Fibroblast of upper back skin (primary cell): ENCODE measurements at regions not wholly inside any gene's neighbourhood (a gene's known extent, or its start where the extent isn't known, plus 50 kb on each side); places are given as distances from the start of the nearest gene placed in this dataset.
"Not testable (repeated sequence)": the region's sequence is repeated elsewhere in the genome, so short reads cannot be mapped to it uniquely, and the experiment has no call there.

Source experiments
- DNase-seq: peaks from one replicate; pipeline ENCODE4 v3.0.0-alpha.2; 2013

DNA sequence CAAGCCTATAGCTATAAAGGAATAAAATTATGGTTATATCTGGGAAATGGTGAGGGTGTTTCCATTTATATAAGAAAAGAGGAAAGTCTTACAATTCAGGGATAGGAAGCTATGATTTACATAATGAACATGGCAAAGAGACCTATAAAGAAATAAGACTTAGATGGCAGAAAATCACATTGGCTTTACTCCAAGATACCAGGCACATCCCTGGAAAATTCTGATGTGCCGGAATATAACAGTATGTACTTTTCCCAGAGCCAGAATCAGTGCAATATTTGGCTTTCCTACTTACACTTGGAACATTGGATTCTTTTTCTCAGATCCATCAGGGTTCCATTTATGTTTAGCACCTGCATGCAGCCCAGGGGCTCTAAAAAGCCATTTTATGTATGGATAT is 357.8 kb downstream of the CETN3 start:
- DNase-seq = no peak

DNA sequence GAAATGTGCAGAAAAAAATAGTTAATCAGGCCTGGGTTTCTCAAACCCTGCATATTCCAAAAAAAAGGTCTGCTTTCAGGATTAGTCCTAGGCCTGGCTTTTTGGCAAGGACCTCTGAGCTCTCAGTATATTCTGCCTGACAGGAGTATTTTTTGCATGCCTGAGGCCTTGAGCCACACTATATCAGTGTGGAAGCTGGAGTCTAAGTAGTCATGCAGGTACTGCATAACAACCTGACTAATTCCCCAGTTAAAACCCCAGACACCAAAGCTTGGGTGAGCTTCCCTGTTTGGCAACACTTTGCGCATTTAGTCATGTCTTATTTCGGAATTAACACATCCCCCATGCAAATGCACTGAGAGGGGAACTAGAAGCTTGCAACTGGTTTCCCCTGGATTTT is 359.5 kb downstream of the CETN3 start:
- no peak for DNase-seq

DNA sequence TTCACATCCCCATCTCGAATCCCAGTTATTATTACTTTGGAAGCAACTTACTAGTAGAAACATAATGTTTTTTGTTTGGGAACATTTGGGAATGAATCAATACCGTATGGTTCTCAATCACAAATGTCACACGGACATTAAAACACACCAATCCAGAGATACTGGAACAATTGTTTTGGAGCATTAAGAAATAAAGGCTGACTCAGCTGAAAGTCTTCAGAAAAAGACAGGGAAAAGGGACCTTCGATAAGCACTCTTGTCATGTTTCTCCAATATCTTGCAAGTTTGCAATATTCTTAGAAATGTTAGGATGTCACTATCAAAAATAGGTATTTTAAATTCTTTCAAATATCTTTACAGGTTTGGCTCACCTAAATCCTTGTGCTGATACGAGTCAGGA is 362.4 kb downstream of the CETN3 start:
- no peak for DNase-seq

DNA sequence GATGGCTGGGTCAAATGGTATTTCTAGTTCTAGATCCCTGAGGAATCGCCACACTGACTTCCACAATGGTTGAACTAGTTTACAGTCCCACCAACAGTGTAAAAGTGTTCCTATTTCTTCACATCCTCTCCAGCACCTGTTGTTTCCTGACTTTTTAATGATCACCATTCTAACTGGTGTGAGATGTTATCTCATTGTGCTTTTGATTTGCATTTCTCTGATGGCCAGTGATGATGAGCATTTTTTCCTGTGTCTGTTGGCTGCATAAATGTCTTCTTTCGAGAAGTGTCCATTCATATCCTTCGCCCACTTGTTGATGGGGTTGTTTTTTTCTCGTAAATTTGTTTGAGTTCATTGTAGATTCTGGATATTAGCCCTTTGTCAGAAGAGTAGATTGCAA is 369.5 kb downstream of the CETN3 start:
- DNase-seq = not testable (repeated sequence)

DNA sequence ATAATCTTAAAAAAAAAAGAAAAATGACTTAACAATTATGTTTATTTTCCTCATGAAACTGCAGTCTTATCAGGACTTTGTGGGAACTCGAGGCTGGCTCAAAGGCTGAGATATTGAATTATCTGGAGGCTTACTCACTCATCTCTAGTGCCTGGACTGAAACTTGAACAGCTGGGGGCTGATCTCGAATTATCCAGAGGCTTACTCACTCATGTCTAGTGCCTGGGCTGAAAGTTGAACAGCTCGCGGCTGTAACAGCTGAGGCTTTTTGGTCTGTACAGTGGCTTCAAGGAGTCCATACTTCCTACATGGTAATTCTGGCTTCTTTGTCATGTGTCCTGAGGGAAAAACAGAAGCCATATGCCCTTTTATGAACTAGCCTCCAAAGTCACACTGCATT is 371.9 kb downstream of the CETN3 start:
- DNase-seq = peak; percentile 47

DNA sequence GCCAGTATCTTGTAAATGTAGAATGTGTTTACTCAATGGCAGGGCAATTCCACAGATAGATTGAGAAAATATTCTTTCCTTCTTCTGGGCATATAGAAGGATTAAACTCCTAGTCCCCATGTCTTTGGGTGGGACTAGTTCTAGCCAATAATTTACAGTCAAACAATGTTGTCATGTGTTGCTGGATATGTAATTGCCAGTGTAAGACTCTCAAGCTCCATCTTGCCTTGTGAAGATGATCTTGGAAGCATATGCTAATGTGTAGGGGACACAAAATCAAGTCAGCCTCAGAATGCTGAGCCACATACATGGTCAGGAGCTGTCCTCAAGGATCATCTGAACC is 386.9 kb downstream of the CETN3 start:
- DNase-seq = no peak

DNA sequence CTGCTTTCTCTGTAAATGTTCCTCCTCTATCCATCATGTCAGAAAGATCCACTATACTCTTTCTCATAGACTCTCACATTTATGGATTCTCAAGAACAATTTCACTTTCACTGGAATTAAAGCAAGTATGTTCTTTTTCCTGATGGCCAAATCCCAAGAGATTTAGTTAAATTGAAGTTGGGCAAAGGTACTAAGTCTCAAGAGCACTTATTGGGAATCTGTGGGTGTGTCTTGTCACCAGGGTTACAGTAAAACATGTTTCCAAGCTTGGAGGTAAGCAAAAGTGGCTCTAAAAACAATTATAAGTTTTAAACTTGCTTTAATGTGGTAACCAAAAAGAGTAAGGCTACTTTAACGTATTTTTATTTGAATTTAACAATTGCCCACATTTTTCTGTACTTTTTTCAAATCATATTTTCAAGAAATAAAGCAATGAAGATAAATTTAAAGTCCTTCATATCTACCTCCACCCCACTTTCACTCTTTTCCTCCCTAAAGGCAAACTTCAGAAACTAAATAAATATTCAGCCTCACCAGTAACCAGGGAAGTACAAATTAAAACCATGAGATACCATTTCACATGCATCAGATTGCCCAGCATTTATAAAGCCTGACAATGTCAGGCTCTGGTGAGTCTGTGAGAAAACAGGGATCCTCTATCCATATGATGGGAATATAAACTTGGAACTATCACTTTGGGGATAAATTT is 387.4 kb downstream of the CETN3 start:
- DNase-seq = no peak

DNA sequence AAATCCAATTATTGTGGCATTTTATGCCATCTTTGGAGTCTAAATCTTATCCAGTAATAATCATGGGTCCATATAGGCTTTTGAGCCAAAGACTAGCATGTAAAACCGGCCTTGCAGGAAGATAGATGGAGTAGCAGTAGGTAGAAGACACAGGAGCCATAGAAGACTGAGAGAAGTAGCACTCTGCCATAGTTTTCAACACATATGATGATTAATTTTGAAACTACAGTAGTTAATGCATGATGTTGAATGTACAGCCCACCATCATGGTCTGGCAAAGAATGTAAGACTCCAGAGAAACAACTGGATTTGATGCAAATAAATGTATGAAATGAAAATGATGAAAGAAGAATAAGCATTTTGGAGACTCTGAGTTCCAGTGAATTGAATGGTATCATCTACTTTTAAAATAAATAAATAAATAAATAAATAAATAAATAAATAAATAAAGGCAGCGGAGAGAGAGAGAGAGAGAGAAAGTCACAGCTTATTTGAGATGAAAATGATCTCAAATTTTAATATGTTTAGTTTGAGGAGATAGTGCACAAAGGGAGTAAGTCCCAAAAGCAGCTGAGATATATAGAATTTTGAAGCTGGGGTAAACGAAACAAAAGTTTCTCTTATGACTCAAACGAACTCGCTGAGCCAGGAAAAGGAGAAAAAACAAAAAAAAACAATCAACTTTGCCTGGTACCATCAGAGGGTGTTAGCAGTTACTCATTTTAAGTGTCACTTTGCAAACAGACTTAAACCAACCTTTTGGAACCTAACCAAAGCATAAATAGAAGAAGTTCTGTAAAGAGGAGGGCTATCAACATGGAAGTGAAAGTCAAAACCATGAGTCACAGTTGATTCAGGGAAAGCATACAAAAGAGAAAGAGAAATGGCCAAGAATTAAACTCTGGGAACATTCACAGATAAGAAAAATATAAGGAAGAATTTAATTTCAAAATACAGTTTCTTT is 388.7 kb downstream of the CETN3 start:
- peak; percentile 84 for DNase-seq

DNA sequence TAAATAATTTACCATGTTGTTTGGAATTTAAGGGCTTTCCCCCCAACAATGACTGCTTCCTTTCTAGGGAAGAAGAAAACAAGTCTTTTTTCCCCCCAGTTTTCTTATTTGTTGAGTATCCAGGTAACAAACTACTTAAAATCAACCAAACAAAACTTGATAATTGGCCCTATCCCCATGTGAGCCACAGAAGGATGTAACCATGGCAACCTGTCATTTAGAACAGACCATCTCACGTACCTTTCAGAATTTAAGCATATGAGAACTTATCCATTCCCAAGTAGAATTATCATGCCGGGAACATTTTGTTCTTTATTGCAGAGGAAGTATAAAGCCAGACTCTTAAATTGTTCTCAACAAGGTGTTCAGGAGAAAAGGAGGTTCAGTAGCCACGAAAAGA is 392.3 kb downstream of the CETN3 start:
- DNase-seq = no peak

DNA sequence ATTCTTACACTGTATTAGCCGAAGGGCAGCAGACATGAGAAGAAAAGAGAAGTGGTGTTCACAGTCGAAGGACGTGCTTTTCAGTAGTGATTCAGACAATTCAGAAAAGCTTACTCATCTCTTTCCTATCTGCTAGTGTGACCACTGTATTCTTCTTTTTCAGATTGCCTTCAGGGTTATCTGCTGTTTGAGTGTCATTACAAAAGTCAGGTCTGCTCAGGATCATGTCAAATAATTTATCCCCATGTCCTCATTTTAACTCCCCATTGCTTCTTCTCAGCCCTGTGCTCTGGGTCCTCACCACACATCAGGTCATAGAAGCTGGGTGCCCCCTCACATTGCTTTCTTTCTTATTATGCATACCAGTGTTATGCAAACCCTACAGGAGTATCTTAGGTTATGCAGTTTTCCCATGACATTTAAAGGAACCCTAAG is 394.0 kb downstream of the CETN3 start:
- DNase-seq = peak; percentile 39

DNA sequence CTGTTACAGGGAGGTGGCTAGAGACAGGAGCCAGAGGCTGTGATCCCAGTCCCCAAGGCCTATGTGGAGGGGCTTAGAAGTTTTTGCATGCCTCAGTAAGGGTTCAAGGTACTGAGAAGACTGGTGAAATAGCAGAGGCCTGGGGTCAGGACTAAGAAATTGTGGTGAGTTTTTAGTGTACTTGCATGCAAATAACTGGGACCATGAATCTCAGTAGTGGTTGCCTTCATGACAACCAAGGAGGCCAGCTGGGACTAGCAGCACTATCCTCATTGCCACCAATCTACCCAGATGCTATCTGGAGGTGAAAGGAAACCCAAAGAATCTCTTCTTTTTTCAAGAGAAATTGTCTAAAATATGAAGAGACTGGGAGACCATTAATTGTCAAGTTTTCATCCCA is 395.1 kb downstream of the CETN3 start:
- DNase-seq = no peak

DNA sequence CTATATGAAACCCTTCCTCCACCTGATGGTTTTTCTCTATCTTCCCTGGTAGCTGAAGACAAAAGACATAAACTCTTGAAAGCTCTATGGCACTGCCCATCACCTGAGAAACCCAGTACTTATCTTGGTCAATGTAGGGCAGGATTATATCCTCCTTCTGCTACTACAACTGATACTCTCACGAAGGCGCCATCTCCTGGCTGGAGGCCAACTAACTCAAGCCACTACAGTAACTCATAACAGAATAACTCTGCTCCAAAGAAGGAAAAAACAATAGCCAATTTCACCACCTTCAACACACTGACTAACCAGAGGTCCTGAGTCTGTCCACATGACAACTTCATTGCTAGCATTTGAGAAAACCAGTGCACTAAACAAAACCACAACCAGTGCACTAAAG is 409.2 kb downstream of the CETN3 start:
- DNase-seq = no peak

DNA sequence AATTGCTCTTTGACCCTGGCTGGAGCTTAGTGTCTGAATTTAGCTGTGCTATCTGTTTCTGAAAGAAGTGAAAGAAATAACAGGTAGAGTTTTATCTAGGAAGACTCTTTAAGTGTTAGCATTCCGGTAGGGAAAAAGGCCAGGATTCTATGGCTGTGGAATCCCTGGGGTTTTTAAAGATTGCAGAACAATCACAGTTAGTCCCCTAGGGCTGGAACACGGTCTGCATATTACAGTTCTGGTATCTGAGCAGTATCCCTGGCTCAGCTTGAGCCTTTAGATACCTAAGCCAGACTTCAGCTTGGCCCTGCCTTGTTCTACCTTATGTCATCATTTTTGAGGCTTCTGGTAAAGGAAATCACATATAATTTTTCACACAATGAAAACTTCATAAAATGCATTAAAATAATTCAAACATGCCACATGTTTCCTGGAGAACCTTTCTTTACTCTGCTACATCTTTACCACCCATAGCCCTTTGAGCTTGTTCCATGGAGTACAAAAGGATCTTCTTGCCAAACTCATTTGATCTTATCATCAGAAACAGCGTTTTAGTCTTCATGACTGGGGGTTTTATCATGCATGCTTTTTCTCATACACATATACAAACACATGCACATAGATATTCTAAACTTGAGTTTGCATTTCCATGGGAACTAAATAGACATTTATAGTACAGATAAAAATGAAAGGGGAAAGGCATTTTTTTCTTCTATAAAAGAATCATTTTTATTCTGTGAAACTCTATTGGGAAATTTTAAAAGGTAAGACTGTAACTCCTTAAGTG is 410.8 kb downstream of the CETN3 start:
- DNase-seq = no peak

DNA sequence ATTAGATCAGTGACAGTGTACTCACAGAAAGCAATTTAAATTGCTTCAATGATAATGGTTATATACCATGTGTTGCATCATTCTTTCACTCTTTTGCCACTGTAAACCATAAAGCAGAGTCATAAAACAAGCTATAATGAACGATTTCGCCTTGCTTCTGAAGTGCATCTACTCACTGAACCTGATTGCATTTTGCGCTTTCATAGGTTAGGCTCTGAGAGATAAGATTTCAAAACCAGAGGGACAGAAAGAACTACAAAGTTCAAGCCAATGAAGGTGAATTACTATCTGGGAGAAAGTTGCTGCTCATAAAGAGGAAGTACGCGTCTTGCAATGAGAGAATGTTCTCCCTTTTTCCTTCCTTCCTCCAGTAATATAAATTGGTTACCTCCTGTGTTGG is 412.7 kb downstream of the CETN3 start:
- no peak for DNase-seq

DNA sequence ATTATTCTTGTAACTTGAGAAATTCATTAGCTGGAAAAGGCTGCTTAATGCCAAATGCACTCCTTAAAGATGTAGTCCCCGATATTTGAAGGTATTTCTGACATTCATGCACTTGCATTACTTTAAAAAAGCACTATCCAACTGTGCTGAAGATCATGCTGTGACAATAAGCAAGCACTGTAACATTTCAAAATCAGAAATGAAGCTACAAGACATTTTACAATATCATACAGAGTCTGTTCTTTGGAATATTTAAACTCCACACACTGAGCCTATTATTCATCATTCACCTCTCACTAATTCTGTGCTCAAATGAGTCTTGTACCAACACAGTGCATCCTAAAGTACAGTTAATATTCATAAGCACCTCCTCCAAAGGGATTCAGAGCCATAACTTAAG is 413.2 kb downstream of the CETN3 start:
- DNase-seq = no peak

DNA sequence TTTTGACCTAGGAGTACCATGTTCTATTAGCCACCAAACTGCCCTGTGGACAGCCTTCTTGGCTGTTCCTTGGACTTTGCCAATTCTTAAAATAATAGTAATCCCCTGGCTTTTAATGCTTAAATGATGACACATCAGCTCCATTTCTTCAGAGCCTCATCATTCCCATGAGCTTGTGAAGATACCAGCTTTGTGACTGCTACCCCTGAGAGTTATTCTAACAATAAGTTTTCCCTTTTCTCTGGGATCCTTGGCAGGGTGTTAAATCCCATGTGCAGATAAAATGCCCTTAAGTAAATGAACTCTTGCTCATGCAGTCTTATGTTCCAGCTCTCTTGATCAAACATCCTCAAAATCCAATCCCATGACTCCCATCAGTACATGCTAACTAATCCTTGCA is 415.3 kb downstream of the CETN3 start:
- no peak for DNase-seq

DNA sequence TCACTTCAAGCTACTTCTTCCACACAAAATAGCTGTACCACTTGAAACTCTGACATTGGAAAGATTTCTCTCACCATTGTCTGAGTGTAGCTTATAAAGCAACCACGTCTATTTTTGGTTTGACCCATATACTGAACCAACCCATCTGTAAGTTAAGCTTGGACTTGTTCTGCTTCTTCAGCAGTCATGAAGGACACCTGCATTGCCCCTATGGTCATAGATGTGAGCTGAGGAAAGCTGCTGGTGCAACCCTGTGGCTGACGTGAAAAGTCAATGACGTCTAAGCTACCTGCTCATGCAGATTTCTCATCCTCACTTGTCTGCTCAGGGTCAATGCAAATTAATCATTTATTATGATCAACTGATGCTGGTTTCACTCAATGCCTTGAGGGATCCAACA is 417.4 kb downstream of the CETN3 start:
- no peak for DNase-seq

DNA sequence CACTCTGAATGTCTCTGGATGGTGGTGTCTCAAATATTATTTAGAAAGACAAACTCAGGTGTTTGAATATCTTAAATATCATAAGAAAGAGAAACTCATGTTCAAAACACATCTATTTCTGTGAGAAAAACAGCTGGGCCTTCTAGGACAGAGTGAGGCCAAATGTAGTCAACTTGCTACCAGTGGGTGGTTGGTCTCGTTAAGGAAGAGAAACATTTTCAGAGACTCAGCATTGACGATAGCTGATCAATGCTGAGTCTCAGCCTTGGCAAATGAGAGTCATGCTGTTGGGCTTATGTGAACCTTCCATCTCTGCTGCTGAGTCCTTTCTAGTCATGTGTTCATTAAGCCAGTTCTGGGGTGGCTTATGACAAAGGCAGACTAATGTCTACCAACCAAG is 418.0 kb downstream of the CETN3 start:
- DNase-seq = no peak

DNA sequence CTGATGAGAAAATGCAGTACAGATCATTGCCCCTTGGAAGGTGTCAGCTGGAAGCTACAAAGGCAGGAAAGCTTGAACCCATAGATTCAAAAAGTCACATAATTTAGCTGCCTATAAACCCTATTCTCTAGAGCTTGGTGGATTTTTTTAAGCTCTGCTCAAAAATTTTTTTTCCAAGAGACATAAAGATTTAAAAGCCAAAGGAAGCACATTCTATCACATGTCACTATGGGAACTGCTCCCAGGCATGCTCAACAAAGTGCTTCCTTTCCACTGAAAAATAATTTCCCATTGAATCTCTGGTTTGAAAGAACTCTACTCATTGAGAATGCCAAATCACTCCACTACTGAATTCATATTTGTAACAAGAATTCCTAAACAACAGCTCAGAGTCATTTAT is 419.8 kb downstream of the CETN3 start:
- no peak for DNase-seq

DNA sequence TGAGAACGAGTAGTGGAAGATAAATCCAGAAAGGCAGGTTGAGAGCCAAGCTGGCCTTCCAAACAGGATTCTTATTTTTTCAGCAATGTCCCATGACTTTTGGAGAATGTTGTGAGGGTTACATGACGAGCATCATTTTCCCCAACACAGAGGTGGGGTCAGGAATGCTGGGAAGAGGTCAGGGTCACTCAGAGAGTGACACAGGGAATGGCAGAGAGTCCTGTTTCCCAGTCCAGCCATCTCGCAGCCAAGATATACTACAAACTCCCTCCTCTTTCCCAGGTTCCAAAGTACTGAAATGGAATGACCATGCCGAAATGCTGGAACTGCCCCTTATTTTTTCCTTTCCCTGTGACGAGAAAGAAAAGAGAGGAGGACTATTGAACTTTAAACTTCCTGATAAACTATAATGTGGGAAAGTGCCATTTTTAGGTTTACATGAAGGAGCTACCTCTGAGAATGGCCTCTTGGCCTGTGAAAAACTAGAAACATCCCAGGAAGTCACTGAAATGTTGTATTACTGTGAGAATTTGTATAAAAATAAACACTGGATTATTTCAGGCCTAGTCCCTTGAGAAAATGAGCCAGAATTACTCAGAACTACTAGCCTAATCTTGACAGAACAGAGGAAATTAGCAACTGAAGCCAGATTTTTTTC is 420.4 kb downstream of the CETN3 start:
- peak; percentile 23 for DNase-seq

DNA sequence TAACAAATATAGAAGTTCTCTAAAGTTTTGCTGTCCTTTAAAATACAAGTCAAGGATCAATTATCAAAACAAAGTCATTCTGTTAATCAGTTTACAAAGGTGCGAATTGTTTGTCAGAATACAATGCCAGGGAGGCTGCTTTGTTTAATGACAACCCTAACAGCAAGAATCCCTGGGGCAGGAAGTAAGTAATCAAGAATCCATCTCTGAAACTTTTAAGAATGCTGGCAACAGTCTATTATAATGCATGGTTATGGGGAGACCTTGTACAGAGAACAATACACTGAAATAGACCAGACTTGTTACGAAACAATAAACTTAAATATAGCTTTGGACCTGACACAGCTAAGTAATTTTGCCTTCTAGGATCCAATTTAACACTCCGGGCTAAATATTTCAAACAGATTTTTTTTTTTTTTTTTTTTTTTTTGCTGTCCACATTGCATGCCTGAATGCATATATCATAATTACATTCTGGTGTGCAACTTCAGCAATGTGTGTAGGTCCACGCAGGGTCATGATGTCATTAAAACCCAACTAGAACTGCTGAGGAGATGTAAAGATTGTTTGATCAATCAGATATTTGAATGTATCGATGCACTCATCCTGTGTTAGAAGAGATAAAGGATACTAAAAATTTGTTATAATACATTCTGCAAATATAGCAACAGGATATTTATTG is 421.3 kb downstream of the CETN3 start:
- peak; percentile 46 for DNase-seq

DNA sequence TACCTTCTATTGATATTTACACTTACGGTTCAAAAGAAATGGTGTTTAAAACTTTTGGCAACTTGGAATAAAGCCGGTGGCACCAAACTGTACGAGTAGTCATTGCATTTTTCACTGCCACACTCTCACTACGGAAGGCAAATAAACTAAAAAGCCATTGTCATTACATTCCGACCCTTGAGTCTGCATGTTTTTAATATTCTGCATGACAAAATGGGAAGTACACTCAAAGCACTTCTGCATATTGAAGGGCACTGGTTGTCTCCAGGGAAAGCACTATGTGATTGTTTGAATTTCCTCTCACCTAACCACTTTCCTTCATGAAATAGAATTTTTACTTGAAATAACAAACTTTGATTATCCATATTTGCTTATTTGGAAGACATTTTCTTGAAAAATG is 426.3 kb downstream of the CETN3 start:
- no peak for DNase-seq
